Caki2 (cell line): ENCODE measurements at regions not wholly inside any gene's neighbourhood (a gene's known extent, or its start where the extent isn't known, plus 50 kb on each side); places are given as distances from the start of the nearest gene placed in this dataset.

Experiments
- DNase-seq: peaks from one replicate; pipeline ENCODE4 v3.0.0-alpha.2; 2015; ENCODE audit warnings: low read depth
- in situ Hi-C: cut with HindIII; loops from 2 replicates; pipeline ENCODE4 v1.10.0; 2016; ENCODE audit warnings: low sequenced_read_pairs, low pct_unique_long_range_greater_than_20kb, mixed read lengths

DNA sequence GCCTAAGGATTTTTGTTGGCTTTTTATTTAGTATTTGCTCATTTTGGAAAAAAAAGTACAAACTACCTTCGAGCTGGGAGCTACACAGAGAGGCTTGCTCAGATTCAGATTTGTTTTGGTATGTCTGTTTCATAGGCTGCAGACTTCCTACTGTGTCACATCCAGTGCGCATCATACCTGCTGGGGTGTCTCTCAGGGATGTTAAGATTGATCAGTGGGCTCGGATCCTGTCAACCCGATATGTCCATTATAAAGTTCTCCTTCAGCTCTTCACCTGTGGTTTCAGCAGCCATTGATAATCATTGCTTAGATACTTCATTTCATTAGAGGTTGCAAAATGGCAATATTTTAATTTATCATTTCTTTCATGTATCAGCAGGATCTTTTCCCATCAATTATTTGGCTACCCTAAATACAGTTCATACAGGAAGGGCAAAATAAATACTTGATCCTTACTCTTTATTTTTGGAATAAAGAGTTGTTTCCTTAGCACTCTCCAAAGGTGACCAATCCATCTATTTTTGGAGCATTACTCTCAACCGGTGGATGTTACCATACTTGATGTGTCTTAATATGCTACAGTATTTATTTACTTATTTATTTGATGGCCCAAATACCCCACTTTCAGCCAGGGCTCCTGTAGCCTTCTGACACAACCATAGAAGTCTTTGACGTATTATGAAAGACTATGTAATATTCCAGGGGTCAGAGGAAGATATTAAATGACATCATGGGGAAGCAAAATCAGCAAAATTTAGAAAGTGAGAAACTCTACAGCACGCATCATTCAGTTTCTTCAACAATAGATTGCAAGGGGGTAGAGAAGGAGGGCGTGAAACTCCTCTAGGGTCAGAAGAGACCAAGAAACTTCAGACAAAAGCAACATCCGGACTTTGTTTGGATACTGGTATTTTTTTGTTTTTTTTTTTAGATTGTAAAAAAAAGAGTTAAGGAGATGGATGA, 55.3 kb upstream of the HNRNPU start:
- in situ Hi-C loops, result no loop called here
- DNase-seq, result no peak

DNA sequence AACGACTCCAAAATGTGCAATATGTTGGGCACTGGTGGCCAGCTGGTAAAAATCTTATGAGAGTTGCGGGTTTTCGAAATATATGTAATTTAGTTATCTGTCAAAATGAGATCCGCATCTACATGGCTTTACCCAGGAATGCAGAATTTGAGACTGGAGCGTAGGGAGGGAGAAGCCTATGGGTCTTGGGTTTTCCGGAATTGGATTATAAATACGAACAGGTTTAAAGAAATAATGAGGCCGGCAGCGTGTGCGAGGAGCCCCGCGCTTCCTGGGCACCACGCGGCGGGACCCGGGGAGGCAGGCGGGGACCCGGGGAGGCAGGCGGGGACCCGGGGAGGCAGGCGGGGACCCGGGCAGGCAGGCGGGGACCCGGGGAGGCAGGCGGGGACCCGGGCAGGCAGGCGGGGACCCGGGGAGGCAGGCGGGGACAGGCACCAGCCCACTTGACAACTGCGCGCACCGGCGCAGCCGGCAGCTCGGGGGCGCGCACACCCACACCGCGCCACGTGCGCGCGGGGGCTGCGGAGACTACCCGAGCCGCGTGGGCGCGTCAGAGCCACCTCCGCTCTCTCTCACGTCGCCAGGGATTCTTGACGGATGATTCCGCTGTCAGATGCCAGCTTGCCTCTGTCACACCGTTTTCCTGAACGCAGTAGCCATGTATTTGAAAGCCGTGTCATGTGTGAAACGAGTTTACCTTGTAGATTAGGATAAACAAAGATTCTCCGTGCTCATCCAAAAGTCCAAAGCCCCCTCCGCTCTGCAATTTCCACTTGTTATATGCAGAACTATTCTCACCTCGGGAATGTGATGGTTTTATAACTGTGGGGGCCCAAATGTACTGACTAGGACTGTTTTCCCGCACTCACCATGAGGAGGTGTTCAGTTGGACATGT, 54.3 kb upstream of the HNRNPU start:
- in situ Hi-C loops, result no loop called here
- peak; percentile 27 for DNase-seq

GRCh38 chr1:244917073-244917670, 52.8 kb upstream of the HNRNPU start:
- in situ Hi-C loops, result no loop called here
- no peak for DNase-seq

DNA sequence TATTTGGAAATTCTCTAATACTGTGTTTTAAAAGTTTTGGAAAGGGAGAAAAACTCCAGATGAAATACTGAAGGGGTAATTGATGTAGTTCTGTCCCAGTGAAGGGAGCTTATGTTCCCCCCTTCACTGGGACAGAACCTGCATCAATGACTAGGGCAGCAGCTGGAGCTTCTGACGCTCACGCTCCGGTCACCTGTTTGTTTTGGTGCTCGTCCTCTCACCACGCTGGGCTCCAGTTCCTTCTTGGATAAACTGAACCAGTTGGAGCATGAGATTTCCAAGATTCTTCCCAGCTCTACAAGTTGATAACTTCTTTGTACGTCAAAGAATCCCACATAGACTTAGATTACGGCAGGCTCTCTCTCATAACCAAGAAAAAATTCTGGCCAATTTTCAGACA, 51.4 kb upstream of the HNRNPU start:
- in situ Hi-C loops, result no loop called here
- DNase-seq, result no peak

DNA sequence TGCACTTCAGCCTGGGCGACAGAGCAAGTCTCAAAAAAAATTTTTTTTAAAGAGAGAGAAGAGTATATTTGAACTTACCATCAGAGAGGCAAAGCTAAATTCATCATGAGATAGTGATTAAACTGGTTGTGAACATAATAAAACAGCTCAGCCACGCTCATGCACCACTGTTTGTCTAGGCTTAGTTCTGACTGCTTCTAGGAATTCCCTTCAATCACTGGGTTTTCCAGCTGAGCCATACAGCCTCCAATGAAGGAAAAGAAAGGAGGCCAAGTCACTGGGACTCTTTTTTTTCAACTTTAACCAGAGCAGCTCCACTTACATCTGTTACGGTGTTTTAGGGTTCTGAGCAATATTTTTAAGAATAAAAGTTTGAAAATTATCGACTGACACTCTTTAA, 50.4 kb upstream of the HNRNPU start:
- DNase-seq, result no peak
- in situ Hi-C loops, result no loop called here
